Left lung (tissue), 4 donors: ENCODE measurements at regions not wholly inside any gene's neighbourhood (a gene's known extent, or its start where the extent isn't known, plus 50 kb on each side); places are given as distances from the start of the nearest gene placed in this dataset.
"Not testable (repeated sequence)": the region's sequence is repeated elsewhere in the genome, so short reads cannot be mapped to it uniquely, and the experiment has no call there.

Experiments used
- ATAC-seq: fragments of 200-7000 bp; cut with Tn5 transposase; one replicate; pipeline ENCODE4 v1.9.1; 2020; ENCODE audit warnings: moderate library complexity
- DNase-seq, 4 donors: peaks; one replicate each; pipeline ENCODE4 v3.0.0-alpha.2; 2013 to 2020
- H3K27ac ChIP-seq, 2 donors: fragments of 200-600 bp; sonication (generic) in 1 of 2; one replicate each; pipeline versions ENCODE4 v1.5.0 to v1.8.0; 2020 to 2021
- H3K27me3 ChIP-seq, 2 donors: fragments of 200-600 bp; sonication (generic) in 1 of 2; one replicate each; pipeline versions ENCODE4 v1.5.0 to v1.8.0; 2020 to 2021
- H3K36me3 ChIP-seq, 2 donors: fragments of 200-600 bp; sonication (generic) in 1 of 2; one replicate each; pipeline versions ENCODE4 v1.5.0 to v1.8.0; 2020 to 2021
- H3K4me1 ChIP-seq, 2 donors: fragments of 200-600 bp; one replicate each; pipeline ENCODE4 v1.8.0; 2021
- H3K4me3 ChIP-seq, 2 donors: fragments of 200-600 bp; sonication (generic) in 1 of 2; one replicate each; pipeline versions ENCODE4 v1.5.0 to v1.8.0; 2020 to 2021; ENCODE audit warnings: mild to moderate bottlenecking in 1 of 2
- H3K9me3 ChIP-seq, 2 donors: fragments of 200-600 bp; sonication (generic) in 1 of 2; one replicate each; pipeline versions ENCODE4 v1.5.0 to v1.8.0; 2020 to 2021
- intact Hi-C, 2 donors: fragments of 100-400 bp; cut with DNase I; formaldehyde crosslinking; loops; one replicate each; pipeline versions ENCODE4 v1.11.2 to v1.14.2; 2022
- TF ChIP-seq, protein P1 (sequence below), 2 donors: fragments of 200-600 bp; sonication (generic) in 1 of 2; IDR thresholded peaks; one replicate each; pipeline versions ENCODE4 v1.5.0 to v1.8.0; 2021; ENCODE audit warnings: antibody characterized with exemption in 2 of 2
- donor health status: DM: no; HTN: yes; CAD: no.
- donor health status: DM: no; HTN: no; CAD: no.

- intact Hi-C loops: no loop called here
These were observed 140.4 kb upstream of the NRXN3 start for GRCh38 chr14:78029601-78030372.

DNA sequence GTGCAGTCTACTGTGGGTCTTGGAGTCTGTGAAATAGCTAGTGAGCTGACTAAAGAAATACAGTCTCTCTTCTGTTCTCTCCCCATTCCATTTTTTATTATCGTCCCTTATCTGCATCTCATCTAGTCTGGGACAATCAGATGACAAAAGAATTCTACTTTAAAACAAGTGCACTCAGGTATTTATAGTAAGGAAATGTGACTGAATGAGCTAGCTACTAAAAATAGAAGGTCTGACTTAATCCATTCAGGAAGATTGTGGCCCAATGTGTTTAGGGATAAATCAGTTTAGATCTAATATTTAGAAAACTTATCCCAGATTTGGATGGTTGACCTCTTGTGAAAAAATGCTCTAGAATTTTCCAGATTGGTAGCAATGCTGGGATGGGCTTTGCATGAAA lies 126.8 kb upstream of the NRXN3 start:
- no peaks in the 10 kb centered on the region for H3K4me1 ChIP-seq
- intact Hi-C loops: no loop called here
- TF ChIP-seq, protein P1, sequence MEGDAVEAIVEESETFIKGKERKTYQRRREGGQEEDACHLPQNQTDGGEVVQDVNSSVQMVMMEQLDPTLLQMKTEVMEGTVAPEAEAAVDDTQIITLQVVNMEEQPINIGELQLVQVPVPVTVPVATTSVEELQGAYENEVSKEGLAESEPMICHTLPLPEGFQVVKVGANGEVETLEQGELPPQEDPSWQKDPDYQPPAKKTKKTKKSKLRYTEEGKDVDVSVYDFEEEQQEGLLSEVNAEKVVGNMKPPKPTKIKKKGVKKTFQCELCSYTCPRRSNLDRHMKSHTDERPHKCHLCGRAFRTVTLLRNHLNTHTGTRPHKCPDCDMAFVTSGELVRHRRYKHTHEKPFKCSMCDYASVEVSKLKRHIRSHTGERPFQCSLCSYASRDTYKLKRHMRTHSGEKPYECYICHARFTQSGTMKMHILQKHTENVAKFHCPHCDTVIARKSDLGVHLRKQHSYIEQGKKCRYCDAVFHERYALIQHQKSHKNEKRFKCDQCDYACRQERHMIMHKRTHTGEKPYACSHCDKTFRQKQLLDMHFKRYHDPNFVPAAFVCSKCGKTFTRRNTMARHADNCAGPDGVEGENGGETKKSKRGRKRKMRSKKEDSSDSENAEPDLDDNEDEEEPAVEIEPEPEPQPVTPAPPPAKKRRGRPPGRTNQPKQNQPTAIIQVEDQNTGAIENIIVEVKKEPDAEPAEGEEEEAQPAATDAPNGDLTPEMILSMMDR (IDR thresholded peaks at IDR 0.05): no peak
- H3K36me3 ChIP-seq: no peaks in the 10 kb centered on the region
- DNase-seq (no peak), ATAC-seq (no peak)
- no peaks in the 10 kb centered on the region for H3K9me3 ChIP-seq
- no peak overlapping the region for H3K4me3 ChIP-seq
- no peak overlapping the region for H3K27ac ChIP-seq
- peaks cover 0 to 3% of the 10 kb centered on the region in 2 donors for H3K27me3 ChIP-seq

More at GRCh38 chr14:78029601-78030372, 140.4 kb upstream of the NRXN3 start:
- H3K4me1 ChIP-seq: no peaks in the 10 kb centered on the region
- H3K9me3 ChIP-seq: no peaks in the 10 kb centered on the region
- peaks cover 0 to 31% of the 10 kb centered on the region in 2 donors for H3K27me3 ChIP-seq
- DNase-seq: peak in 2 of 4 donors; percentile 2 to 64
- no peak overlapping the region for H3K27ac ChIP-seq
- TF ChIP-seq, protein P1 (IDR thresholded peaks at IDR 0.05): no peak
- H3K4me3 ChIP-seq: no peak overlapping the region
- no peak for ATAC-seq
- H3K36me3 ChIP-seq: no peaks in the 10 kb centered on the region

GRCh38 chr14:78048120-78048519 lies 122.1 kb upstream of the NRXN3 start:
- no peak for ATAC-seq
- H3K36me3 ChIP-seq: no peaks in the 10 kb centered on the region
- DNase-seq: no peak
- H3K4me3 ChIP-seq: no peak overlapping the region
- H3K4me1 ChIP-seq: no peaks in the 10 kb centered on the region
- TF ChIP-seq, protein P1 (IDR thresholded peaks at IDR 0.05): no peak
- peaks cover 0 to 3% of the 10 kb centered on the region in 2 donors for H3K27me3 ChIP-seq
- peaks cover 0 to 4% of the 10 kb centered on the region in 2 donors for H3K9me3 ChIP-seq
- intact Hi-C loops: no loop called here
- no peak overlapping the region for H3K27ac ChIP-seq

GRCh38 chr14:78056890-78057289 lies 113.3 kb upstream of the NRXN3 start:
- H3K27me3 ChIP-seq, intact Hi-C loops, H3K36me3 ChIP-seq, H3K4me3 ChIP-seq, H3K9me3 ChIP-seq, DNase-seq, H3K4me1 ChIP-seq, ATAC-seq, H3K27ac ChIP-seq: not testable (repeated sequence)

DNA sequence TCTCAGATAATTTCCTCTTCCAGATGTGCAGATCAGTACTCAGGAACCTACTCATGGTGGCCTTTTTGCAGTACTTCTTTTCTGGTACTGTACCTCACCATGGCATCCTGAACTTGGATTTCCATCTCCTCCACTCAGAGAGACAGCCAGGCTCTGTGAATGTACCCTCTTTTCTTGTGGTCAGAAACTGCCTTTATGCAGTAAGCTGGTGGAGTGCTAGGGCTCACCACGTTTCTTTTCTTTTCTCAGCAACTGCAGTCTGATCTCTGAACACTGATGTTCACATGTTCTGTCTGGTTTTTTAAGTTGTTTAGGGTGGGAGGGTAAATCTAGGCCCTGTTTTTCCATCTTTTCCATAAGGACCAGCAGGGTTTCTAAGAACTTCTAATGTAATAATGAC lies 99.8 kb upstream of the NRXN3 start:
- no peak overlapping the region for H3K4me3 ChIP-seq
- H3K27me3 ChIP-seq: no peaks in the 10 kb centered on the region
- no peaks in the 10 kb centered on the region for H3K9me3 ChIP-seq
- intact Hi-C loops: no loop called here
- ATAC-seq (no peak), DNase-seq (no peak)
- no peaks in the 10 kb centered on the region for H3K4me1 ChIP-seq
- H3K36me3 ChIP-seq: no peaks in the 10 kb centered on the region
- H3K27ac ChIP-seq: no peak overlapping the region
- TF ChIP-seq, protein P1 (IDR thresholded peaks at IDR 0.05): no peak
